GM12875 (cell line): ENCODE measurements at regions not wholly inside any gene's neighbourhood (a gene's known extent, or its start where the extent isn't known, plus 50 kb on each side); places are given as distances from the start of the nearest gene placed in this dataset.

Experiments used
- H3K4me3 ChIP-seq: one replicate; pipeline ENCODE4 v1.5.1; 2011; ENCODE audit warnings: low read depth, low read length, control low read depth
- TF ChIP-seq, protein P1 (sequence below): IDR thresholded peaks from 2 replicates; pipeline ENCODE4 v1.5.1; 2011; ENCODE audit warnings: low read depth, mild to moderate bottlenecking, control low read depth, inconsistent platforms, low read length, moderate library complexity, borderline replicate concordance; ENCODE audit not compliant: insufficient read depth

DNA sequence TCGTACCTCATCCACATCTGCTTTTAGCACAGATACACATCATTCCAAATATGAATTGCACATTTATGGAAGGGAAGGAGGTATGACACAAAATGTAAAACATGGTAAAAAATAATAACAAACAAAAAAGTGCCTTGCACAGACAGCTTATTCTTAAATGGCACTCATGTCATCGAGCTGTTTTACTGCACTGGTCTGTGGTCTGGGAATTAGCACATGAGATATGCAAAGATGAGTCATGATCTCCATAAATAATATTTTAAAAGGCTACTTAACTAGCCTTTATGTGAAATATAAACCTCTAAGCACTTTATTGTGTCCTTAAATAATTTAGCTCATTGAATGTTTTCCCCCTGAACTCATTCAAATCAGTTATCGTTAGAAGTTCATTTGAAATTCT is 142.2 kb upstream of the ZNF385D start:
- TF ChIP-seq, protein P1, sequence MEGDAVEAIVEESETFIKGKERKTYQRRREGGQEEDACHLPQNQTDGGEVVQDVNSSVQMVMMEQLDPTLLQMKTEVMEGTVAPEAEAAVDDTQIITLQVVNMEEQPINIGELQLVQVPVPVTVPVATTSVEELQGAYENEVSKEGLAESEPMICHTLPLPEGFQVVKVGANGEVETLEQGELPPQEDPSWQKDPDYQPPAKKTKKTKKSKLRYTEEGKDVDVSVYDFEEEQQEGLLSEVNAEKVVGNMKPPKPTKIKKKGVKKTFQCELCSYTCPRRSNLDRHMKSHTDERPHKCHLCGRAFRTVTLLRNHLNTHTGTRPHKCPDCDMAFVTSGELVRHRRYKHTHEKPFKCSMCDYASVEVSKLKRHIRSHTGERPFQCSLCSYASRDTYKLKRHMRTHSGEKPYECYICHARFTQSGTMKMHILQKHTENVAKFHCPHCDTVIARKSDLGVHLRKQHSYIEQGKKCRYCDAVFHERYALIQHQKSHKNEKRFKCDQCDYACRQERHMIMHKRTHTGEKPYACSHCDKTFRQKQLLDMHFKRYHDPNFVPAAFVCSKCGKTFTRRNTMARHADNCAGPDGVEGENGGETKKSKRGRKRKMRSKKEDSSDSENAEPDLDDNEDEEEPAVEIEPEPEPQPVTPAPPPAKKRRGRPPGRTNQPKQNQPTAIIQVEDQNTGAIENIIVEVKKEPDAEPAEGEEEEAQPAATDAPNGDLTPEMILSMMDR, result no peak
- no peak overlapping the region for H3K4me3 ChIP-seq

DNA sequence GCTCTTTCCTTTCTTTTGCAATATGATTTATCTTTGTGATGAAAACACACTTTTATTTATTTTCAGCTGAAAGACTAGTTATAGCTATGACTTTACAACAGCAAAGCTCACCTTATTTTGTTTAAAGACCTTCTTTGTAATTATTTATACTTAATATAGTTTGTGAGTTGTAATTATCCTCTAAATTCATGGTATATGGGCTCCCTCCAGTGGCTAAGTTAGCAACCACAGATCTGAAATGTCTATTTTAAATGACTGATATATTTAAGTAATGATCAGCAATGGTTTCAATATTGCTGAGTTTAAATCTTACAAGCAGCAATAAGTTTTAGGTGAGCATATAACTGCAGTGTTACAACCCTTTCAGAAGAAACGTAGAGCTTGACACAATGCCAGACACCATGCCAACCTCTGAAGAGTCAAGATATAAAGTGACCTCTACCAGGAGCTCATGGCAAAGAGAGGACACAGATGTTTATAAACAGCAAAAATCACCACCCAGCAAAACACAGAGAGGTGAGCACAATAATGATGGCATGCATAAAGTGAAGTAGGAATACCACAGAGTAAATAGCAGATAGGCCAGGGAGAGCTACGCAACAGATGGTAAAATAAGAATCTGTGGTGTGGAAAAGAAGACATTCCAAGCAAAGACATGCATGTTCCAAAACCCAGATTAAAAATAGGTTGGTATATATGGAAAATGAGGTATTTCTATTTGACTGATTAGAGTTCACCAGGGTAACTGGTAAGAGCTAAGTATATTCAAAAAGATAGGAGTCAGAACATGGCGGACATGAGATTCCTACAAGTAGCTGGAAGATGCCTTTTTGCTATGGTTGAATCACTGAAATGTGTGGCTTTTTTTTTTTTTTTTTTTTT is 143.7 kb upstream of the ZNF385D start:
- no peak overlapping the region for H3K4me3 ChIP-seq
- TF ChIP-seq, protein P1, result no peak

- no peak overlapping the region for H3K4me3 ChIP-seq
- TF ChIP-seq, protein P1, result no peak
Measured at GRCh38 chr3:21898316-21898715, 147.3 kb upstream of the ZNF385D start.

GRCh38 chr3:21901484-21901883 is 150.5 kb upstream of the ZNF385D start:
- no peak overlapping the region for H3K4me3 ChIP-seq
- TF ChIP-seq, protein P1, result no peak

DNA sequence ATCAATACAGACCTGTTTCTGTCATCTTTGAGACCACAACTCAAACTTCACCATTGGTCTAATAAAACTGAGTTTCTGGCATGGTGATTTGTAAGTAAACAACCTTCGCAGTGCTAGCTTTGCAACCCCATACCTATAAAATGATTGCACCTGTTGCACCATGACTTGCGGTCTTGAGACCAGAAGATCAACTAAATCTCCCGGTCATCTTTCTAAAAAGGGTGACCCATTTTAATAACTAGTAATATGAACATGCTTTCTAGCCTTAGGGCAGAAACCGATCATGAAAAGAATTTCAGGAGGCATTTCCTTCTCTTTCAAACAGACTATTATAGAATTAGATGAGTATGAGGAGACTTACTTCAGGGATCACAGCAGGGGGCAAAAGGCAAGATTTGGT is 151.9 kb upstream of the ZNF385D start:
- no peak overlapping the region for H3K4me3 ChIP-seq
- TF ChIP-seq, protein P1, result no peak

GRCh38 chr3:21909096-21909495 is 158.1 kb upstream of the ZNF385D start:
- TF ChIP-seq, protein P1, result no peak
- no peak overlapping the region for H3K4me3 ChIP-seq

GRCh38 chr3:21912711-21913110 is 161.7 kb upstream of the ZNF385D start:
- H3K4me3 ChIP-seq, result no peak overlapping the region

More at GRCh38 chr3:21912711-21913110, 161.7 kb upstream of the ZNF385D start:
- TF ChIP-seq, protein P1, result no peak
